CD14-positive monocyte (primary cell): ENCODE measurements at regions not wholly inside any gene's neighbourhood (a gene's known extent, or its start where the extent isn't known, plus 50 kb on each side); places are given as distances from the start of the nearest gene placed in this dataset.

Experiments
- DNase-seq, 3 donors: peaks; one replicate each; pipeline ENCODE4 v3.0.0-alpha.2; 2011 to 2022
- H2AFZ ChIP-seq: 2 replicates; pipeline ENCODE4 v1.6.0; 2012; ENCODE audit warnings: mild to moderate bottlenecking, low read depth, low read length, inconsistent platforms; ENCODE audit not compliant: insufficient read depth, poor library complexity, severe bottlenecking
- H3K27ac ChIP-seq, 2 donors: 1 replicate in 1 of 2; 2 replicates in 1 of 2; pipeline ENCODE4 v1.5.1; 2012 to 2013; ENCODE audit warnings: low read length in 2 of 2, control low read depth in 1 of 2, inconsistent platforms in 1 of 2, low read depth in 1 of 2, mild to moderate bottlenecking in 1 of 2
- H3K27me3 ChIP-seq, 2 donors: one replicate each; pipeline versions ENCODE4 v1.6.0 to v1.6.1; 2011 to 2013; ENCODE audit warnings: low read length in 2 of 2; ENCODE audit not compliant: control insufficient read depth in 2 of 2, insufficient read depth in 2 of 2
- H3K36me3 ChIP-seq, 2 donors: replicated peaks in 1 of 2; 1 replicate in 1 of 2; 2 replicates in 1 of 2; pipeline versions ENCODE4 v1.5.1 to v1.6.1; 2012 to 2013; ENCODE audit warnings: low read length in 2 of 2, control low read depth in 1 of 2, inconsistent platforms in 1 of 2, mild to moderate bottlenecking in 1 of 2; ENCODE audit not compliant: insufficient read depth in 2 of 2, control insufficient read depth in 1 of 2
- H3K4me1 ChIP-seq, 2 donors: 1 replicate in 1 of 2; 2 replicates in 1 of 2; pipeline versions ENCODE4 v1.5.1 to v1.6.1; 2012 to 2013; ENCODE audit warnings: low read length in 2 of 2, control low read depth in 1 of 2, inconsistent platforms in 1 of 2, mild to moderate bottlenecking in 1 of 2, moderate library complexity in 1 of 2; ENCODE audit not compliant: insufficient read depth in 2 of 2, control insufficient read depth in 1 of 2
- H3K4me2 ChIP-seq: replicated peaks from 2 replicates; pipeline ENCODE3; 2012; ENCODE audit warnings: low read length, moderate library complexity, mild to moderate bottlenecking; ENCODE audit not compliant: poor library complexity, severe bottlenecking; ENCODE audit errors: extremely low read depth
- H3K4me3 ChIP-seq, 3 experiments: fragments of 200-600 bp in 1 of 3; sonication (generic) in 1 of 3; replicated peaks in 1 of 3; 1 replicate in 2 of 3; 2 replicates in 1 of 3; pipeline ENCODE4 v1.5.1; 2011 to 2013; ENCODE audit warnings: low read length in 3 of 3, mild to moderate bottlenecking in 3 of 3, control low read depth in 2 of 3, low read depth in 2 of 3, inconsistent platforms in 1 of 3, moderate library complexity in 1 of 3
- H3K79me2 ChIP-seq: 2 replicates; pipeline ENCODE4 v1.6.0; 2012; ENCODE audit warnings: mild to moderate bottlenecking, control low read depth, inconsistent platforms, low read length, moderate library complexity; ENCODE audit not compliant: insufficient read depth
- H3K9ac ChIP-seq: 2 replicates; pipeline ENCODE4 v1.6.0; 2017; ENCODE audit warnings: low read length, mild to moderate bottlenecking; ENCODE audit not compliant: insufficient read depth, poor library complexity, severe bottlenecking
- H3K9me3 ChIP-seq, 2 donors: replicated peaks in 1 of 2; 1 replicate in 1 of 2; 2 replicates in 1 of 2; pipeline versions ENCODE4 v1.5.1 to v1.6.1; 2012 to 2013; ENCODE audit warnings: low read length in 2 of 2, control low read depth in 1 of 2; ENCODE audit not compliant: control insufficient read depth in 1 of 2, insufficient read depth in 1 of 2
- H4K20me1 ChIP-seq: 2 replicates; pipeline ENCODE4 v1.6.0; 2012; ENCODE audit warnings: mild to moderate bottlenecking, low read length, control low read depth, moderate library complexity; ENCODE audit not compliant: insufficient read depth
- H3K27ac Mint-ChIP-seq, 7 donors: one replicate each; pipeline ENCODE4 v1.8.0; 2020; ENCODE audit warnings: mild to moderate bottlenecking in 7 of 7, mixed read lengths in 7 of 7, moderate library complexity in 6 of 7, inconsistent platforms in 2 of 7
- H3K27me3 Mint-ChIP-seq, 3 donors: one replicate each; pipeline ENCODE4 v1.8.0; 2021 to 2022; ENCODE audit warnings: low read depth in 3 of 3, mild to moderate bottlenecking in 3 of 3, mixed read lengths in 3 of 3, moderate library complexity in 3 of 3, inconsistent platforms in 1 of 3
- H3K36me3 Mint-ChIP-seq, 2 donors: one replicate each; pipeline ENCODE4 v1.8.0; 2020; ENCODE audit warnings: mixed read lengths in 2 of 2, inconsistent platforms in 1 of 2, mild to moderate bottlenecking in 1 of 2
- H3K4me1 Mint-ChIP-seq: one replicate; pipeline ENCODE4 v1.8.0; 2020; ENCODE audit warnings: mild to moderate bottlenecking, mixed read lengths
- H3K4me3 Mint-ChIP-seq, 2 donors: one replicate each; pipeline ENCODE4 v1.8.0; 2020; ENCODE audit warnings: mild to moderate bottlenecking in 2 of 2, mixed read lengths in 2 of 2, moderate library complexity in 1 of 2
- H3K9me3 Mint-ChIP-seq, 7 donors: one replicate each; pipeline ENCODE4 v1.8.0; 2020 to 2022; ENCODE audit warnings: mixed read lengths in 7 of 7, mild to moderate bottlenecking in 6 of 7, moderate library complexity in 6 of 7, inconsistent platforms in 2 of 7
- CTCF ChIP-seq: fragments of 200-600 bp; IDR thresholded peaks from one replicate; pipeline ENCODE4 v1.8.0; 2022; ENCODE audit warnings: antibody characterized with exemption, mild to moderate bottlenecking
- WGBS: methylation state at CpG from one replicate; pipeline ENCODE4 v1.1.5; 2013; ENCODE audit warnings: missing lambda C conversion rate; ENCODE audit not compliant: insufficient coverage; 5-methylcytosine and 5-hydroxymethylcytosine counted together
- intact Hi-C, 2 donors: fragments of 100-400 bp; cut with micrococcal nuclease; formaldehyde crosslinking; loops; one replicate each; pipeline versions ENCODE4 v1.15.0 to v1.15.1; 2023

GRCh38 chr20:60966766-60967165 lies 285.3 kb upstream of the CDH4 start:
- Histone ChIP-seq H3K9me3 (peaks cover 0 to 18% of the 10 kb centered on the region in 2 donors), H3K9ac (no peak overlapping the region), H2AFZ (no peak overlapping the region), H3K79me2 (no peaks in the 10 kb centered on the region), H3K4me3 (no peak overlapping the region), H3K27me3 (no peaks in the 10 kb centered on the region), H3K4me1 (no peaks in the 10 kb centered on the region), H3K36me3 (no peaks in the 10 kb centered on the region), H4K20me1 (no peaks in the 10 kb centered on the region), H3K4me2 (no peak overlapping the region), H3K27ac (no peak overlapping the region)
- 91% methylated on average over 16 of the region's 19 CpGs for WGBS
- H3K27ac Mint-ChIP-seq, result no peak overlapping the region
- H3K36me3 Mint-ChIP-seq, result no peaks in the 10 kb centered on the region
- H3K27me3 Mint-ChIP-seq, result peaks cover 4 to 11% (median 5%) of the 10 kb centered on the region in 3 donors
- H3K9me3 Mint-ChIP-seq, result peaks cover 0 to 15% (median 3%) of the 10 kb centered on the region in 7 donors
- H3K4me1 Mint-ChIP-seq, result no peaks in the 10 kb centered on the region
- DNase-seq, result no peak
- intact Hi-C loops, result no loop called here
- TF ChIP-seq CTCF, result no peak
- H3K4me3 Mint-ChIP-seq, result no peak overlapping the region

GRCh38 chr20:60967431-60968316 lies 284.4 kb upstream of the CDH4 start:
- Histone ChIP-seq H3K27me3 (no peaks in the 10 kb centered on the region), H3K79me2 (no peaks in the 10 kb centered on the region), H3K36me3 (no peaks in the 10 kb centered on the region), H2AFZ (no peak overlapping the region), H3K4me2 (no peak overlapping the region), H3K4me3 (no peak overlapping the region), H3K9me3 (peaks cover 0 to 18% of the 10 kb centered on the region in 2 donors), H4K20me1 (no peaks in the 10 kb centered on the region), H3K4me1 (no peaks in the 10 kb centered on the region), H3K9ac (no peak overlapping the region), H3K27ac (no peak overlapping the region)
- no peaks in the 10 kb centered on the region for H3K4me1 Mint-ChIP-seq
- no peak overlapping the region for H3K27ac Mint-ChIP-seq
- intact Hi-C loops, result no loop called here
- TF ChIP-seq CTCF, result no peak
- 60% methylated on average over 48 of the region's 56 CpGs for WGBS
- peaks cover 1 to 17% (median 3%) of the 10 kb centered on the region in 7 donors for H3K9me3 Mint-ChIP-seq
- no peak for DNase-seq
- peaks cover 5 to 10% (median 7%) of the 10 kb centered on the region in 3 donors for H3K27me3 Mint-ChIP-seq
- no peak overlapping the region for H3K4me3 Mint-ChIP-seq
- H3K36me3 Mint-ChIP-seq, result no peaks in the 10 kb centered on the region
